CD8-positive, alpha-beta memory T cell (primary cell): ENCODE measurements at regions not wholly inside any gene's neighbourhood (a gene's known extent, or its start where the extent isn't known, plus 50 kb on each side); places are given as distances from the start of the nearest gene placed in this dataset.

Experiments
- CTCF ChIA-PET: fragments of 350-600 bp; sonication (Branson Sonifier 250); formaldehyde crosslinking; loops from one replicate; lab custom pipeline; 2021; ENCODE audit warnings: antibody characterized with exemption; lab: Charles Lee
- POLR2A ChIA-PET: fragments of 350-600 bp; sonication (Branson Sonifier 250); formaldehyde crosslinking; loops from one replicate; lab custom pipeline; 2021; ENCODE audit warnings: antibody characterized with exemption; lab: Charles Lee
- DNase-seq, 5 donors: peaks; one replicate each; pipeline versions ENCODE4 v3.0.0 to v3.0.0-alpha.2; 2020 to 2022; ENCODE audit warnings: mixed read lengths in 1 of 5
- H3K27ac ChIP-seq: one replicate; pipeline ENCODE4 v1.7.0; 2013; ENCODE audit warnings: low read depth, mild to moderate bottlenecking, low read length, moderate library complexity
- H3K27me3 ChIP-seq: 2 replicates; pipeline ENCODE4 v1.7.0; 2013; ENCODE audit warnings: low read length, mild to moderate bottlenecking; ENCODE audit not compliant: insufficient read depth, poor library complexity, severe bottlenecking
- H3K36me3 ChIP-seq: 2 replicates; pipeline ENCODE4 v1.7.0; 2013; ENCODE audit warnings: mild to moderate bottlenecking, low read length, moderate library complexity; ENCODE audit not compliant: insufficient read depth
- H3K4me1 ChIP-seq: 2 replicates; pipeline ENCODE4 v1.7.0; 2013; ENCODE audit warnings: mild to moderate bottlenecking, low read length, moderate library complexity; ENCODE audit not compliant: insufficient read depth
- H3K4me3 ChIP-seq: 2 replicates; pipeline ENCODE4 v1.7.0; 2013; ENCODE audit warnings: mild to moderate bottlenecking, low read length
- H3K9me3 ChIP-seq: 2 replicates; pipeline ENCODE4 v1.7.0; 2013; ENCODE audit warnings: mild to moderate bottlenecking, low read length
- H3K27ac Mint-ChIP-seq, 8 donors: one replicate each; pipeline ENCODE4 v1.8.0; 2020 to 2021; ENCODE audit warnings: mixed read lengths in 8 of 8, mild to moderate bottlenecking in 6 of 8, inconsistent platforms in 3 of 8, moderate library complexity in 3 of 8
- H3K27me3 Mint-ChIP-seq, 2 donors: one replicate each; pipeline ENCODE4 v1.8.0; 2020 to 2021; ENCODE audit warnings: mixed read lengths in 2 of 2, mild to moderate bottlenecking in 1 of 2, moderate library complexity in 1 of 2
- H3K36me3 Mint-ChIP-seq, 3 donors: one replicate each; pipeline ENCODE4 v1.8.0; 2020 to 2021; ENCODE audit warnings: mixed read lengths in 3 of 3, inconsistent platforms in 1 of 3, mild to moderate bottlenecking in 1 of 3
- H3K4me1 Mint-ChIP-seq, 3 donors: one replicate each; pipeline ENCODE4 v1.8.0; 2020 to 2021; ENCODE audit warnings: mixed read lengths in 3 of 3, inconsistent platforms in 1 of 3, mild to moderate bottlenecking in 1 of 3
- H3K4me3 Mint-ChIP-seq, 7 donors: one replicate each; pipeline ENCODE4 v1.8.0; 2020 to 2021; ENCODE audit warnings: mixed read lengths in 7 of 7, mild to moderate bottlenecking in 6 of 7, moderate library complexity in 4 of 7, inconsistent platforms in 2 of 7
- H3K9me3 Mint-ChIP-seq, 5 donors: one replicate each; pipeline ENCODE4 v1.8.0; 2020 to 2022; ENCODE audit warnings: mixed read lengths in 5 of 5, mild to moderate bottlenecking in 3 of 5, moderate library complexity in 2 of 5, inconsistent platforms in 1 of 5

- no peak overlapping the region for H3K27ac Mint-ChIP-seq
- H3K4me3 Mint-ChIP-seq: no peak overlapping the region
- H3K27me3 ChIP-seq: no peaks in the 10 kb centered on the region
- no peaks in the 10 kb centered on the region for H3K36me3 ChIP-seq
- H3K4me1 ChIP-seq: no peaks in the 10 kb centered on the region
- ChIA-PET CTCF (no interaction called here), POLR2A (no interaction called here)
- no peak overlapping the region for H3K27ac ChIP-seq
- H3K9me3 Mint-ChIP-seq: peaks cover 0 to 6% (median 4%) of the 10 kb centered on the region in 5 donors
- H3K4me3 ChIP-seq: no peak overlapping the region
- H3K36me3 Mint-ChIP-seq: peaks cover 0 to 2% (median 0%) of the 10 kb centered on the region in 3 donors
- H3K9me3 ChIP-seq: no peaks in the 10 kb centered on the region
- no peak for DNase-seq
- H3K4me1 Mint-ChIP-seq: no peaks in the 10 kb centered on the region
- no peaks in the 10 kb centered on the region for H3K27me3 Mint-ChIP-seq
Observed at GRCh38 chr11:106468531-106468930, 391.1 kb downstream of the AASDHPPT start.

GRCh38 chr11:106470230-106470629 is 392.8 kb downstream of the AASDHPPT start:
- H3K4me1 ChIP-seq: no peaks in the 10 kb centered on the region
- POLR2A ChIA-PET: no interaction called here
- no peaks in the 10 kb centered on the region for H3K27me3 Mint-ChIP-seq
- no peak overlapping the region for H3K27ac ChIP-seq
- CTCF ChIA-PET: no interaction called here
- no peak overlapping the region for H3K27ac Mint-ChIP-seq
- no peaks in the 10 kb centered on the region for H3K4me1 Mint-ChIP-seq
- H3K36me3 ChIP-seq: no peaks in the 10 kb centered on the region
- no peak overlapping the region for H3K4me3 Mint-ChIP-seq
- no peaks in the 10 kb centered on the region for H3K27me3 ChIP-seq
- peaks cover 3 to 10% (median 6%) of the 10 kb centered on the region in 5 donors for H3K9me3 Mint-ChIP-seq
- DNase-seq: no peak
- peaks cover 0 to 2% (median 0%) of the 10 kb centered on the region in 3 donors for H3K36me3 Mint-ChIP-seq
- H3K4me3 ChIP-seq: no peak overlapping the region
- no peaks in the 10 kb centered on the region for H3K9me3 ChIP-seq

GRCh38 chr11:106471276-106471675 is 393.8 kb downstream of the AASDHPPT start:
- Mint-ChIP-seq H3K4me3 (no peak overlapping the region), H3K36me3 (peaks cover 0 to 2% (median 0%) of the 10 kb centered on the region in 3 donors), H3K4me1 (no peaks in the 10 kb centered on the region), H3K9me3 (peaks cover 3 to 10% (median 9%) of the 10 kb centered on the region in 5 donors), H3K27me3 (no peaks in the 10 kb centered on the region), H3K27ac (no peak overlapping the region)
- Histone ChIP-seq H3K27ac (no peak overlapping the region), H3K9me3 (no peaks in the 10 kb centered on the region), H3K4me1 (no peaks in the 10 kb centered on the region), H3K36me3 (no peaks in the 10 kb centered on the region), H3K27me3 (no peaks in the 10 kb centered on the region), H3K4me3 (no peak overlapping the region)
- ChIA-PET POLR2A (no interaction called here), CTCF (no interaction called here)
- no peak for DNase-seq

- H3K9me3 ChIP-seq: no peaks in the 10 kb centered on the region
- Mint-ChIP-seq H3K27me3 (no peaks in the 10 kb centered on the region), H3K4me1 (no peaks in the 10 kb centered on the region), H3K36me3 (no peaks in the 10 kb centered on the region), H3K9me3 (peaks cover 0 to 11% (median 10%) of the 10 kb centered on the region in 5 donors), H3K27ac (no peak overlapping the region), H3K4me3 (no peak overlapping the region)
- no peak for DNase-seq
- H3K27me3 ChIP-seq: no peaks in the 10 kb centered on the region
- CTCF ChIA-PET: no interaction called here
- no peaks in the 10 kb centered on the region for H3K36me3 ChIP-seq
- POLR2A ChIA-PET: no interaction called here
- no peak overlapping the region for H3K27ac ChIP-seq
- no peak overlapping the region for H3K4me3 ChIP-seq
- no peaks in the 10 kb centered on the region for H3K4me1 ChIP-seq
Observed at GRCh38 chr11:106473089-106473722, 395.7 kb downstream of the AASDHPPT start.

- no peaks in the 10 kb centered on the region for H3K27me3 Mint-ChIP-seq
- POLR2A ChIA-PET: no interaction called here
- Histone ChIP-seq H3K27me3 (no peaks in the 10 kb centered on the region), H3K4me1 (no peaks in the 10 kb centered on the region), H3K4me3 (no peak overlapping the region), H3K9me3 (no peaks in the 10 kb centered on the region), H3K27ac (no peak overlapping the region), H3K36me3 (no peaks in the 10 kb centered on the region)
- H3K36me3 Mint-ChIP-seq: no peaks in the 10 kb centered on the region
- no peak overlapping the region for H3K27ac Mint-ChIP-seq
- no peaks in the 10 kb centered on the region for H3K4me1 Mint-ChIP-seq
- peaks cover 0 to 12% (median 9%) of the 10 kb centered on the region in 5 donors for H3K9me3 Mint-ChIP-seq
- no peak for DNase-seq
- no peak overlapping the region for H3K4me3 Mint-ChIP-seq
- CTCF ChIA-PET: no interaction called here
Observed at GRCh38 chr11:106474274-106474673, 396.8 kb downstream of the AASDHPPT start.

- Histone ChIP-seq H3K36me3 (no peaks in the 10 kb centered on the region), H3K4me1 (no peaks in the 10 kb centered on the region), H3K9me3 (no peaks in the 10 kb centered on the region), H3K27me3 (no peaks in the 10 kb centered on the region), H3K4me3 (no peak overlapping the region), H3K27ac (no peak overlapping the region)
- ChIA-PET CTCF (no interaction called here), POLR2A (no interaction called here)
- Mint-ChIP-seq H3K27ac (no peak overlapping the region), H3K4me1 (no peaks in the 10 kb centered on the region), H3K9me3 (peaks cover 0 to 13% (median 9%) of the 10 kb centered on the region in 5 donors), H3K36me3 (no peaks in the 10 kb centered on the region), H3K27me3 (no peaks in the 10 kb centered on the region), H3K4me3 (no peak overlapping the region)
- no peak for DNase-seq
Observed at GRCh38 chr11:106475181-106475580, 397.7 kb downstream of the AASDHPPT start.

- no peak overlapping the region for H3K27ac ChIP-seq
- ChIA-PET CTCF (no interaction called here), POLR2A (no interaction called here)
- H3K4me3 ChIP-seq: no peak overlapping the region
- Mint-ChIP-seq H3K27me3 (no peaks in the 10 kb centered on the region), H3K4me1 (no peaks in the 10 kb centered on the region), H3K27ac (no peak overlapping the region), H3K36me3 (no peaks in the 10 kb centered on the region), H3K9me3 (peaks cover 5 to 16% (median 9%) of the 10 kb centered on the region in 5 donors), H3K4me3 (no peak overlapping the region)
- H3K27me3 ChIP-seq: no peaks in the 10 kb centered on the region
- no peaks in the 10 kb centered on the region for H3K36me3 ChIP-seq
- no peaks in the 10 kb centered on the region for H3K9me3 ChIP-seq
- DNase-seq: no peak
- no peaks in the 10 kb centered on the region for H3K4me1 ChIP-seq
Observed at GRCh38 chr11:106477776-106478175, 400.3 kb downstream of the AASDHPPT start.

GRCh38 chr11:106479646-106480045 is 402.2 kb downstream of the AASDHPPT start:
- no peaks in the 10 kb centered on the region for H3K4me1 ChIP-seq
- Mint-ChIP-seq H3K4me3 (no peak overlapping the region), H3K36me3 (no peaks in the 10 kb centered on the region), H3K4me1 (no peaks in the 10 kb centered on the region), H3K9me3 (peaks cover 5 to 9% (median 7%) of the 10 kb centered on the region in 5 donors), H3K27me3 (no peaks in the 10 kb centered on the region), H3K27ac (no peak overlapping the region)
- CTCF ChIA-PET: no interaction called here
- H3K9me3 ChIP-seq: no peaks in the 10 kb centered on the region
- no peak overlapping the region for H3K27ac ChIP-seq
- DNase-seq: no peak
- no peaks in the 10 kb centered on the region for H3K36me3 ChIP-seq
- H3K27me3 ChIP-seq: no peaks in the 10 kb centered on the region
- POLR2A ChIA-PET: no interaction called here
- no peak overlapping the region for H3K4me3 ChIP-seq
